GM23248 (cell line): ENCODE measurements at regions not wholly inside any gene's neighbourhood (a gene's known extent, or its start where the extent isn't known, plus 50 kb on each side); places are given as distances from the start of the nearest gene placed in this dataset.

Source experiments
- DNase-seq: peaks from one replicate; pipeline ENCODE4 v3.0.0-alpha.2; 2015
- H2AFZ ChIP-seq: fragments of 200-600 bp; sonication (generic); 2 replicates; pipeline ENCODE4 v1.6.1; 2016; ENCODE audit warnings: antibody characterized with exemption
- H3F3A ChIP-seq: fragments of 200-600 bp; sonication (generic); 2 replicates; pipeline ENCODE4 v1.6.1; 2016; ENCODE audit warnings: mild to moderate bottlenecking, antibody characterized with exemption, mixed run types; ENCODE audit not compliant: insufficient read depth
- H3K27ac ChIP-seq: fragments of 200-600 bp; sonication (generic); 2 replicates; pipeline ENCODE4 v1.5.1; 2016; ENCODE audit warnings: mild to moderate bottlenecking
- H3K27me3 ChIP-seq: fragments of 200-600 bp; sonication (generic); replicated peaks from 2 replicates; pipeline ENCODE4 v1.6.1; 2016; ENCODE audit warnings: mild to moderate bottlenecking; ENCODE audit not compliant: insufficient read depth
- H3K36me3 ChIP-seq: fragments of 200-600 bp; sonication (generic); 2 replicates; pipeline ENCODE4 v1.6.1; 2016; ENCODE audit warnings: low read depth, mild to moderate bottlenecking
- H3K4me1 ChIP-seq: fragments of 200-600 bp; sonication (generic); 2 replicates; pipeline ENCODE4 v1.6.1; 2016; ENCODE audit warnings: mild to moderate bottlenecking; ENCODE audit not compliant: insufficient read depth
- H3K4me2 ChIP-seq: fragments of 200-600 bp; sonication (generic); one replicate; pipeline ENCODE4 v1.6.1; 2016; ENCODE audit warnings: mild to moderate bottlenecking; ENCODE audit not compliant: unreplicated experiment
- H3K4me3 ChIP-seq: fragments of 200-600 bp; sonication (generic); 2 replicates; pipeline ENCODE4 v1.5.1; 2016; ENCODE audit warnings: mild to moderate bottlenecking
- H3K79me2 ChIP-seq: fragments of 200-600 bp; sonication (generic); 2 replicates; pipeline ENCODE4 v1.6.1; 2016; ENCODE audit warnings: mild to moderate bottlenecking; ENCODE audit not compliant: insufficient read depth
- H3K9ac ChIP-seq: fragments of 200-600 bp; sonication (generic); 2 replicates; pipeline ENCODE4 v1.6.1; 2016; ENCODE audit warnings: mild to moderate bottlenecking
- H3K9me2 ChIP-seq: fragments of 200-600 bp; sonication (generic); 2 replicates; pipeline ENCODE4 v1.6.1; 2016; ENCODE audit warnings: mixed run types, mild to moderate bottlenecking, moderate library complexity; ENCODE audit not compliant: insufficient read depth
- H3K9me3 ChIP-seq: fragments of 200-600 bp; sonication (generic); one replicate; pipeline ENCODE4 v1.6.1; 2017; ENCODE audit warnings: low read depth
- H4K20me1 ChIP-seq: fragments of 200-600 bp; sonication (generic); 2 replicates; pipeline ENCODE4 v1.6.0; 2016; ENCODE audit not compliant: insufficient read depth
- EZH2 ChIP-seq: fragments of 200-600 bp; sonication (generic); IDR thresholded peaks from 2 replicates; pipeline ENCODE4 v1.6.1; 2018; ENCODE audit warnings: antibody characterized with exemption, mild to moderate bottlenecking; ENCODE audit not compliant: insufficient read depth, poor library complexity, severe bottlenecking
- EZH2phosphoT487 ChIP-seq: fragments of 200-600 bp; sonication (generic); IDR thresholded peaks from 2 replicates; pipeline ENCODE4 v1.6.1; 2018; ENCODE audit warnings: antibody characterized with exemption, moderate library complexity, mild to moderate bottlenecking, low read depth; ENCODE audit not compliant: insufficient read depth
- WGBS, 2 experiments: methylation state at CpG; one replicate each; pipeline ENCODE4 v1.1.6; 2015 to 2017; ENCODE audit warnings: low lambda C conversion rate in 2 of 2, low coverage in 1 of 2; ENCODE audit errors: missing lambda C conversion rate in 2 of 2; 5-methylcytosine and 5-hydroxymethylcytosine counted together
- in situ Hi-C: fragments of 300-500 bp; cut with MboI; formaldehyde crosslinking; loops from 2 replicates; pipeline ENCODE4 v1.15.0; 2020

DNA sequence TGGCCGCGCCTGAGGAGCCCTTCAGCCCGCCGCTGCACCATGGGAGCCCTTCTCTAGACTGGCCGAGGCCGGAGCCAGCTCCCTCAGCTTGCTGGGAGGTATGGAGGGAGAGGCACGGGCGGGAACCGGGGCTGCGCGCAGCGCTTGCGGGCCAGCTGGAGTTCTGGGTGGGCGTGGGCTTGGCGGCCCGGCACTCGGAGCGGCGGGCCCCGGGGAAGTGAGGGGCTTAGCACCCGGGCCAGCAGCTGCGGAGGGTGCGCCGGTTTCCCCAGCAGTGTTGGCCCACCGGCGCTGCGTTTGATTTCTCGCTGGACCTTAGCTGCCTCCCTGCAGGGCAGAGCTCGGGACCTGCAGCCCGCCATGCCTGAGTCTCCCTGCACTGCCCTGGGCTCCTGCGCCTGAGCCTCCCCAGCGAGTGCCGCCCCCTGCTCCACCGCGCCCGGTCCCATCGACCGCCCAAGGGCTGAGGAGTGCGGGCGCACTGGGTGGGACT is 1890.0 kb upstream of the PCDH20 start:
- no peaks in the 10 kb centered on the region for H3K4me1 ChIP-seq
- H3K36me3 ChIP-seq = no peaks in the 10 kb centered on the region
- no peaks in the 10 kb centered on the region for H3F3A ChIP-seq
- no peak overlapping the region for H3K4me2 ChIP-seq
- in situ Hi-C loops = no loop called here
- no peaks in the 10 kb centered on the region for H3K79me2 ChIP-seq
- H3K9ac ChIP-seq = no peak overlapping the region
- H3K4me3 ChIP-seq = no peak overlapping the region
- H3K9me2 ChIP-seq = no peaks in the 10 kb centered on the region
- H3K27ac ChIP-seq = no peak overlapping the region
- WGBS, 2 experiments = 78 to 80% methylated on average over 18 to 40 of the region's 40 CpGs
- no peaks in the 10 kb centered on the region for H3K9me3 ChIP-seq
- no peaks in the 10 kb centered on the region for H3K27me3 ChIP-seq
- no peak overlapping the region for H2AFZ ChIP-seq
- no peaks in the 10 kb centered on the region for H4K20me1 ChIP-seq
- TF ChIP-seq EZH2 (no peak), EZH2phosphoT487 (no peak)
- no peak for DNase-seq

- DNase-seq = no peak
- H2AFZ ChIP-seq = no peak overlapping the region
- in situ Hi-C loops = no loop called here
- no peaks in the 10 kb centered on the region for H3K79me2 ChIP-seq
- no peak overlapping the region for H3K4me3 ChIP-seq
- no peaks in the 10 kb centered on the region for H3K27me3 ChIP-seq
- no peak overlapping the region for H3K27ac ChIP-seq
- TF ChIP-seq EZH2 (no peak), EZH2phosphoT487 (no peak)
- no peak overlapping the region for H3K9ac ChIP-seq
- H3K9me2 ChIP-seq = no peaks in the 10 kb centered on the region
- H3K4me1 ChIP-seq = no peaks in the 10 kb centered on the region
- no peaks in the 10 kb centered on the region for H3K36me3 ChIP-seq
- no peak overlapping the region for H3K4me2 ChIP-seq
- H3K9me3 ChIP-seq = no peaks in the 10 kb centered on the region
- 80% methylated on average over 4 of the region's 4 CpGs for WGBS, 2 experiments
- H3F3A ChIP-seq = no peaks in the 10 kb centered on the region
- H4K20me1 ChIP-seq = no peaks in the 10 kb centered on the region
These were observed 1888.8 kb upstream of the PCDH20 start for GRCh38 chr13:63304497-63304896.

DNA sequence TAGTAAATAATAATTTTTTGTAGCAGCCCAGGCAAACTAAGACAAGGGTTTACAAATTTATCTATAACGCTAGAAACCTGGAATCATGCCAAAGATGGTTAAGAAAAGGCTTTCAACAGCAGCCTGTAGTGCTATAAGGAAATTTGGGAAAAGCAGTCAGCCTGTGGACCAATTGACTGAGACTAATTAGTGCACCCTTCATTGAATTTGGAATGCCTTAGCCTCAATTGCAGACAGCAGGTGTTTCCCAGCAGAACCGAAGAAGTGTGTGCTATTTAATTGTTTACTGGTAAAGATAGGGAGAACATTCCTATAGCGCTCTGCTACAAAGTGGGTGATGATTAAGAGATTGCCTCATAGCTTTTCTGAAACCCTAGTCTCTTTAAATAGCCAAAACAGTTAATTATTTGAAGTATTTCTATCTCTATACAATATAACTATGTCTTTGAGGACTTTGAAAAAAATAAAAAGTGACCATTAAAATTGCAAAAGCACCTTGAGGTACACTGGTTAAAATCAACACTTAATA is 1884.3 kb upstream of the PCDH20 start:
- Histone ChIP-seq H3K4me2 (no peak overlapping the region), H4K20me1 (no peaks in the 10 kb centered on the region), H3K27ac (no peak overlapping the region), H3K9me3 (no peaks in the 10 kb centered on the region), H3K9me2 (no peaks in the 10 kb centered on the region), H3K79me2 (no peaks in the 10 kb centered on the region), H3K36me3 (no peaks in the 10 kb centered on the region), H3K4me3 (no peak overlapping the region), H2AFZ (no peak overlapping the region), H3K4me1 (no peaks in the 10 kb centered on the region), H3K9ac (no peak overlapping the region), H3F3A (no peaks in the 10 kb centered on the region), H3K27me3 (no peaks in the 10 kb centered on the region)
- WGBS, 2 experiments = 35 to 48% methylated on average over 3 of the region's 3 CpGs
- no peak for DNase-seq
- in situ Hi-C loops = no loop called here
- TF ChIP-seq EZH2 = no peak
- no peak for TF ChIP-seq EZH2phosphoT487

GRCh38 chr13:63297163-63297562 is 1881.5 kb upstream of the PCDH20 start:
- no peak overlapping the region for H3K9ac ChIP-seq
- no peak overlapping the region for H2AFZ ChIP-seq
- no peaks in the 10 kb centered on the region for H3K79me2 ChIP-seq
- no peaks in the 10 kb centered on the region for H3K27me3 ChIP-seq
- no peak for DNase-seq
- in situ Hi-C loops = no loop called here
- no peaks in the 10 kb centered on the region for H3F3A ChIP-seq
- TF ChIP-seq EZH2 (no peak), EZH2phosphoT487 (no peak)
- H3K4me3 ChIP-seq = no peak overlapping the region
- 6 to 10% methylated on average over 2 of the region's 2 CpGs for WGBS, 2 experiments
- H3K27ac ChIP-seq = no peak overlapping the region
- no peaks in the 10 kb centered on the region for H3K9me2 ChIP-seq
- no peaks in the 10 kb centered on the region for H4K20me1 ChIP-seq
- H3K4me2 ChIP-seq = no peak overlapping the region
- no peaks in the 10 kb centered on the region for H3K4me1 ChIP-seq
- H3K9me3 ChIP-seq = no peaks in the 10 kb centered on the region
- no peaks in the 10 kb centered on the region for H3K36me3 ChIP-seq

DNA sequence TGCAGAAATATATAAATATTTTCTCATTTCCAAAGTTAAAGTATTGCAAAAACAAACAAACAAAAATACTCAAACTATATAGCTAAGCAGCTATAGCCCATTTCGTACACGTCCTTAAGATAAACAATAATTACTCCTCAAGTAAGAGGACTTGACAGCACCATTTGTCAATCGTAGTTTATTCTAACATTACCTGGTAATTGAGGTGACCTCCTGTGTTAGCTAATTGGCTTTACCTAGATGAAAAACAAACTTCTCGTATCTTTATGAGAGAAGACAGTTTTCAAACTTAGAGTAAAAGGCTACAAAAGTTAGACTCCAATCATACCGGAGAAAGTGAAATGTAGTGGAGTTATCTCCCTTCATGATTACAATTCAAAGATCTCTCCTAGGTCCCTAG is 1876.1 kb upstream of the PCDH20 start:
- WGBS, 2 experiments = 34 to 47% methylated on average over 5 of the region's 5 CpGs

More for the DNA sequence above, 1876.1 kb upstream of the PCDH20 start:
- H3K4me1 ChIP-seq = no peaks in the 10 kb centered on the region
- H3K9ac ChIP-seq = no peak overlapping the region
- H3K9me2 ChIP-seq = no peaks in the 10 kb centered on the region
- H3F3A ChIP-seq = no peaks in the 10 kb centered on the region
- H3K36me3 ChIP-seq = no peaks in the 10 kb centered on the region
- H3K27ac ChIP-seq = no peak overlapping the region
- H3K4me3 ChIP-seq = no peak overlapping the region
- no peak overlapping the region for H2AFZ ChIP-seq
- no peaks in the 10 kb centered on the region for H3K9me3 ChIP-seq
- H3K4me2 ChIP-seq = no peak overlapping the region
- in situ Hi-C loops = no loop called here
- H3K79me2 ChIP-seq = no peaks in the 10 kb centered on the region
- no peak for DNase-seq
- H4K20me1 ChIP-seq = no peaks in the 10 kb centered on the region
- no peaks in the 10 kb centered on the region for H3K27me3 ChIP-seq
- TF ChIP-seq EZH2 = no peak
- no peak for TF ChIP-seq EZH2phosphoT487
